SK-N-SH treated with all-trans-retinoic acid at 6 μM for 48 hours (cell line): ENCODE measurements at regions not wholly inside any gene's neighbourhood (a gene's known extent, or its start where the extent isn't known, plus 50 kb on each side); places are given as distances from the start of the nearest gene placed in this dataset.

Experiments
- ATAC-seq: fragments of 200-7000 bp; cut with Tn5 transposase; 3 replicates; pipeline ENCODE4 v1.9.1; 2020; ENCODE audit warnings: mild to moderate bottlenecking, moderate library complexity
- ARNTL ChIP-seq: fragments of 450-650 bp; formaldehyde crosslinking; IDR thresholded peaks from 2 replicates; pipeline ENCODE4 v1.5.0; 2020; ENCODE audit warnings: low read depth, mild to moderate bottlenecking, moderate library complexity, borderline replicate concordance
- BACH2 ChIP-seq: fragments of 250-450 bp; sonication (Bioruptor Pico); IDR thresholded peaks from 2 replicates; pipeline ENCODE4 v1.9.0; 2021; ENCODE audit warnings: mild to moderate bottlenecking, borderline replicate concordance
- CSDC2 ChIP-seq: fragments of 250-450 bp; sonication (Bioruptor Pico); IDR thresholded peaks from 2 replicates; pipeline ENCODE4 v1.5.0; 2020; ENCODE audit warnings: mild to moderate bottlenecking, moderate library complexity
- CSRNP3 ChIP-seq: fragments of 250-450 bp; sonication (Bioruptor Pico); IDR thresholded peaks from 2 replicates; pipeline ENCODE4 v1.5.1; 2021; ENCODE audit warnings: mild to moderate bottlenecking, moderate library complexity
- ESRRG ChIP-seq: fragments of 250-450 bp; sonication (Bioruptor Pico); IDR thresholded peaks from 2 replicates; pipeline ENCODE4 v1.6.1; 2021; ENCODE audit warnings: mild to moderate bottlenecking
- GLIS3 ChIP-seq: fragments of 250-450 bp; sonication (Bioruptor Pico); IDR thresholded peaks from 2 replicates; pipeline ENCODE4 v1.5.0; 2020; ENCODE audit warnings: mild to moderate bottlenecking, moderate library complexity
- ISL1 ChIP-seq: fragments of 250-450 bp; sonication (Bioruptor Pico); IDR thresholded peaks from 2 replicates; pipeline ENCODE4 v2.1.2; 2022; ENCODE audit warnings: mild to moderate bottlenecking, moderate library complexity
- OSR1 ChIP-seq: fragments of 250-450 bp; sonication (Bioruptor Pico); IDR thresholded peaks from 2 replicates; pipeline ENCODE4 v1.8.0; 2022; ENCODE audit warnings: moderate library complexity, mild to moderate bottlenecking, inconsistent platforms
- PPARA ChIP-seq: fragments of 250-450 bp; sonication (Bioruptor Pico); IDR thresholded peaks from 2 replicates; pipeline ENCODE4 v1.5.0; 2020; ENCODE audit warnings: mild to moderate bottlenecking, borderline replicate concordance
- RARB ChIP-seq: fragments of 250-450 bp; sonication (Bioruptor Pico); IDR thresholded peaks from 2 replicates; pipeline ENCODE4 v1.8.0; 2021; ENCODE audit warnings: mild to moderate bottlenecking, moderate library complexity
- SNAI2 ChIP-seq: fragments of 250-450 bp; sonication (Bioruptor Pico); IDR thresholded peaks from 2 replicates; pipeline ENCODE4 v1.5.0; 2020; ENCODE audit warnings: mild to moderate bottlenecking, moderate library complexity
- TCF4 ChIP-seq: fragments of 250-450 bp; sonication (Bioruptor Pico); IDR thresholded peaks from 2 replicates; pipeline ENCODE4 v1.8.0; 2021; ENCODE audit warnings: mild to moderate bottlenecking, moderate library complexity, borderline replicate concordance
- TOX ChIP-seq: fragments of 250-450 bp; sonication (Bioruptor Pico); IDR thresholded peaks from 2 replicates; pipeline ENCODE4 v1.8.0; 2021; ENCODE audit warnings: mild to moderate bottlenecking, moderate library complexity, borderline replicate concordance
- ZC3H10 ChIP-seq: fragments of 250-450 bp; sonication (Bioruptor Pico); IDR thresholded peaks from 2 replicates; pipeline ENCODE4 v1.5.1; 2021; ENCODE audit warnings: mild to moderate bottlenecking, moderate library complexity
- ZFP3 ChIP-seq: fragments of 250-450 bp; sonication (Bioruptor Pico); IDR thresholded peaks from 2 replicates; pipeline ENCODE4 v1.5.0; 2020; ENCODE audit warnings: mild to moderate bottlenecking, moderate library complexity
- ZFP30 ChIP-seq: fragments of 450-650 bp; formaldehyde crosslinking; IDR thresholded peaks from 2 replicates; pipeline ENCODE4 v1.5.0; 2022; ENCODE audit warnings: mild to moderate bottlenecking, moderate library complexity
- ZNF565 ChIP-seq: fragments of 450-650 bp; formaldehyde crosslinking; conservative IDR thresholded peaks from 2 replicates; pipeline ENCODE4 v1.5.0; 2020; ENCODE audit warnings: low read depth, mild to moderate bottlenecking, moderate library complexity
- ZNF70 ChIP-seq: fragments of 450-650 bp; formaldehyde crosslinking; IDR thresholded peaks from 2 replicates; pipeline ENCODE4 v1.5.0; 2020; ENCODE audit warnings: mild to moderate bottlenecking, moderate library complexity
- TF ChIP-seq, protein P1 (sequence below): fragments of 250-450 bp; sonication (Bioruptor Pico); IDR thresholded peaks from 2 replicates; pipeline ENCODE4 v1.5.0; 2020; ENCODE audit warnings: mild to moderate bottlenecking, moderate library complexity
- TF ChIP-seq, protein P2 (sequence below): fragments of 250-450 bp; sonication (Bioruptor Pico); IDR thresholded peaks from 2 replicates; pipeline ENCODE4 v1.8.0; 2021; ENCODE audit warnings: low read depth, mild to moderate bottlenecking, moderate library complexity, borderline replicate concordance
- TF ChIP-seq, protein P3 (sequence below): fragments of 250-450 bp; sonication (Bioruptor Pico); IDR thresholded peaks from 2 replicates; pipeline ENCODE4 v1.5.1; 2020; ENCODE audit warnings: low read depth, mild to moderate bottlenecking, moderate library complexity

GRCh38 chr14:84477996-84478395 lies 1051.9 kb upstream of the FLRT2 start:
- no peak for TF ChIP-seq ZNF70 (CRISPR knock-in tag)
- TF ChIP-seq ISL1 (CRISPR knock-in tag), result no peak
- TF ChIP-seq ZFP30, result no peak
- ATAC-seq, result peak; percentile 50

DNA sequence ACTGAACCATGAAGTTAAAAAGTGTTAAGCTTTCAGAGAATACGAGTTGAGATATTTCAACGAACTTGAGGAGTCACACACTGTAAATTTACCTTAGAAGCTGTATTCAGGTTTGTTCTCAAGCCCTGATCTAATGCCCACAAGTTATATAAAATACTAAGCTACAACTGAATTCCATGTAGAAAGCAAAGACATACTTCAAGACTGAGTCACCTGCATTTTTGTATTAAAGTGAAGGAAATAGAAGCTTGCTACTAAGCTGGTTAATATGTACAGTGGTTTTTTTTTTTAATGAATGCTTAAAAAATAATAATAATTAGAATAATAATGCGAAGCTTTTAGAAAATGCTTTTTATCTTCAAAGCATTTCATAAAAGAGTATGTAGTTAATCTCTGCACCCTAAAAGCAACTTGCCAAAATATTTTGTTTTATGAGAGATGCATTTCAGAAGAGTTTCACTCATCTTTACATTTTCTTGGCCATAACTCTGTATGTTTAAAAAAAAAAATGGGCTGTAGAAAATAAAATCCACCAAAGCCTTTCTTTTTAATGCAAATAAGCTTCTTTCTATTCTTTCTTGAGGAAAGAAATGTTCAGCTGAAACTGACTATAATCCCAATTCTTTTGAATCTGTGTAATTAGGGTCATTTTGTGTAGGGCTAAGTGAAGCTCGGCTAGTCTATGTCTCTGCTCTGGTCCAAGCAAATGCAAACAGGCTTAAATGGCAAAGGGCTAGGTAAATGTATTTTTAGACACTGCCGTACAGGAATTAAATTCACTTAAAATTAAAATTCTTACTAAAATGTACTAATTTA lies 1047.5 kb upstream of the FLRT2 start:
- TF ChIP-seq, protein P1, sequence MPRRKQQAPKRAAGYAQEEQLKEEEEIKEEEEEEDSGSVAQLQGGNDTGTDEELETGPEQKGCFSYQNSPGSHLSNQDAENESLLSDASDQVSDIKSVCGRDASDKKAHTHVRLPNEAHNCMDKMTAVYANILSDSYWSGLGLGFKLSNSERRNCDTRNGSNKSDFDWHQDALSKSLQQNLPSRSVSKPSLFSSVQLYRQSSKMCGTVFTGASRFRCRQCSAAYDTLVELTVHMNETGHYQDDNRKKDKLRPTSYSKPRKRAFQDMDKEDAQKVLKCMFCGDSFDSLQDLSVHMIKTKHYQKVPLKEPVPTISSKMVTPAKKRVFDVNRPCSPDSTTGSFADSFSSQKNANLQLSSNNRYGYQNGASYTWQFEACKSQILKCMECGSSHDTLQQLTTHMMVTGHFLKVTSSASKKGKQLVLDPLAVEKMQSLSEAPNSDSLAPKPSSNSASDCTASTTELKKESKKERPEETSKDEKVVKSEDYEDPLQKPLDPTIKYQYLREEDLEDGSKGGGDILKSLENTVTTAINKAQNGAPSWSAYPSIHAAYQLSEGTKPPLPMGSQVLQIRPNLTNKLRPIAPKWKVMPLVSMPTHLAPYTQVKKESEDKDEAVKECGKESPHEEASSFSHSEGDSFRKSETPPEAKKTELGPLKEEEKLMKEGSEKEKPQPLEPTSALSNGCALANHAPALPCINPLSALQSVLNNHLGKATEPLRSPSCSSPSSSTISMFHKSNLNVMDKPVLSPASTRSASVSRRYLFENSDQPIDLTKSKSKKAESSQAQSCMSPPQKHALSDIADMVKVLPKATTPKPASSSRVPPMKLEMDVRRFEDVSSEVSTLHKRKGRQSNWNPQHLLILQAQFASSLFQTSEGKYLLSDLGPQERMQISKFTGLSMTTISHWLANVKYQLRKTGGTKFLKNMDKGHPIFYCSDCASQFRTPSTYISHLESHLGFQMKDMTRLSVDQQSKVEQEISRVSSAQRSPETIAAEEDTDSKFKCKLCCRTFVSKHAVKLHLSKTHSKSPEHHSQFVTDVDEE (CRISPR knock-in tag), result no peak
- TF ChIP-seq, protein P2, sequence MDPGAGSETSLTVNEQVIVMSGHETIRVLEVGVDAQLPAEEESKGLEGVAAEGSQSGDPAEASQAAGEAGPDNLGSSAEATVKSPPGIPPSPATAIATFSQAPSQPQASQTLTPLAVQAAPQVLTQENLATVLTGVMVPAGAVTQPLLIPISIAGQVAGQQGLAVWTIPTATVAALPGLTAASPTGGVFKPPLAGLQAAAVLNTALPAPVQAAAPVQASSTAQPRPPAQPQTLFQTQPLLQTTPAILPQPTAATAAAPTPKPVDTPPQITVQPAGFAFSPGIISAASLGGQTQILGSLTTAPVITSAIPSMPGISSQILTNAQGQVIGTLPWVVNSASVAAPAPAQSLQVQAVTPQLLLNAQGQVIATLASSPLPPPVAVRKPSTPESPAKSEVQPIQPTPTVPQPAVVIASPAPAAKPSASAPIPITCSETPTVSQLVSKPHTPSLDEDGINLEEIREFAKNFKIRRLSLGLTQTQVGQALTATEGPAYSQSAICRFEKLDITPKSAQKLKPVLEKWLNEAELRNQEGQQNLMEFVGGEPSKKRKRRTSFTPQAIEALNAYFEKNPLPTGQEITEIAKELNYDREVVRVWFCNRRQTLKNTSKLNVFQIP (CRISPR knock-in tag), result no peak
- TF ChIP-seq CSRNP3 (CRISPR knock-in tag) (no peak), RARB (CRISPR knock-in tag) (no peak), ZNF70 (CRISPR knock-in tag) (no peak), OSR1 (CRISPR knock-in tag) (no peak), BACH2 (CRISPR knock-in tag) (no peak), ARNTL (no peak)
- TF ChIP-seq, all 23 proteins: peak for 0
- peak; percentile 90 for ATAC-seq

GRCh38 chr14:84483072-84483420 lies 1046.9 kb upstream of the FLRT2 start:
- no peak for TF ChIP-seq ISL1 (CRISPR knock-in tag)
- no peak for TF ChIP-seq CSDC2 (CRISPR knock-in tag)
- TF ChIP-seq SNAI2 (CRISPR knock-in tag), result no peak
- no peak for TF ChIP-seq GLIS3 (CRISPR knock-in tag)
- TF ChIP-seq ARNTL, result no peak
- TF ChIP-seq RARB (CRISPR knock-in tag), result no peak
- no peak for TF ChIP-seq ZFP3 (CRISPR knock-in tag)
- TF ChIP-seq, protein P2 (CRISPR knock-in tag), result no peak
- TF ChIP-seq ZC3H10 (CRISPR knock-in tag), result no peak
- no peak for TF ChIP-seq TOX (CRISPR knock-in tag)
- no peak for TF ChIP-seq ZNF565
- no peak for TF ChIP-seq TCF4 (CRISPR knock-in tag)
- no peak for TF ChIP-seq ESRRG (CRISPR knock-in tag)
- no peak for TF ChIP-seq PPARA (CRISPR knock-in tag)
- TF ChIP-seq, protein P3, sequence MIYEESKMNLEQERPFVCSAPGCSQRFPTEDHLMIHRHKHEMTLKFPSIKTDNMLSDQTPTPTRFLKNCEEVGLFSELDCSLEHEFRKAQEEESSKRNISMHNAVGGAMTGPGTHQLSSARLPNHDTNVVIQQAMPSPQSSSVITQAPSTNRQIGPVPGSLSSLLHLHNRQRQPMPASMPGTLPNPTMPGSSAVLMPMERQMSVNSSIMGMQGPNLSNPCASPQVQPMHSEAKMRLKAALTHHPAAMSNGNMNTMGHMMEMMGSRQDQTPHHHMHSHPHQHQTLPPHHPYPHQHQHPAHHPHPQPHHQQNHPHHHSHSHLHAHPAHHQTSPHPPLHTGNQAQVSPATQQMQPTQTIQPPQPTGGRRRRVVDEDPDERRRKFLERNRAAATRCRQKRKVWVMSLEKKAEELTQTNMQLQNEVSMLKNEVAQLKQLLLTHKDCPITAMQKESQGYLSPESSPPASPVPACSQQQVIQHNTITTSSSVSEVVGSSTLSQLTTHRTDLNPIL (CRISPR knock-in tag), result no peak
- TF ChIP-seq ZFP30, result no peak
- no peak for TF ChIP-seq ZNF70 (CRISPR knock-in tag)
- TF ChIP-seq, all 23 proteins: peak for 0
- peak; percentile 48 for ATAC-seq
